ENCODE measurements at regions not wholly inside any gene's neighbourhood (a gene's known extent, or its start where the extent isn't known, plus 50 kb on each side); places are given as distances from the start of the nearest gene placed in this dataset.

GRCh38 chr14:38430522-38430921 is 174.6 kb upstream of the CLEC14A start:
- Histone ChIP-seq H3K4me1 (ENCODE audit: insufficient read depth, low read length) (no peaks in the 10 kb centered on the region), H3K9ac (ENCODE audit: insufficient read depth, low read depth, low read length) (no peak overlapping the region), H3K4me2 (ENCODE audit: low read depth, low read length) (no peak overlapping the region), H3K27ac (ENCODE audit: extremely low read length, insufficient read depth, low read length) (no peak overlapping the region), H3K79me2 (ENCODE audit: insufficient read depth, low read length) (no peaks in the 10 kb centered on the region), H2AFZ (ENCODE audit: low read length) (no peak overlapping the region), H3K27me3 (ENCODE audit: control insufficient read depth in 1 of 2, insufficient read depth in 2 of 2, low read length in 2 of 2) (no peaks in the 10 kb centered on the region), H3K9me3 (ENCODE audit: low read length) (peaks cover 3% of the 10 kb centered on the region; the same call in 1 of the 2 replicates), H3K4me3 (replicated peaks in 1 of 3; ENCODE audit: insufficient read depth in 1 of 3, low read depth in 2 of 3, low read length in 3 of 3) (no peak overlapping the region), H3K36me3 (replicated peaks in 1 of 2; ENCODE audit: control insufficient read depth in 1 of 2, insufficient read depth in 2 of 2, low read length in 2 of 2) (no peaks in the 10 kb centered on the region), H4K20me1 (ENCODE audit: insufficient read depth, low read length) (no peaks in the 10 kb centered on the region)
- ChIA-PET POLR2A (no interaction called here), CTCF (ENCODE audit: low intra/inter-chr PET ratio, low total read pairs) (no interaction called here)
- no TSS peak for BruUV-seq (replicated peaks)
- FAIRE-seq, result no peak
- intact Hi-C loops (cut with micrococcal nuclease; ENCODE audit: unreplicated experiment) (no loop called here), in situ Hi-C loops (cut with HindIII; ENCODE audit: extremely low pct_ligation_motif_present, low pct_unique_long_range_greater_than_20kb) (no loop called here)
- ATAC-seq, result no peak
- DNase-seq (ENCODE audit: low spot score), result no peak
- 17% methylated on average over 2 of the region's 2 CpGs for WGBS (ENCODE audit: low lambda C conversion rate)
- TF ChIP-seq ZFP90 (CRISPR knock-in tag; IDR thresholded peaks at IDR 0.05; ENCODE audit: borderline replicate concordance) (no peak), CREB1 (IDR thresholded peaks at IDR 0.05) (0 out of 2 replicates have a peak, but pooled peaks have one; percentile 3), CREB1 (CRISPR knock-in tag; IDR thresholded peaks at IDR 0.05) (no peak), ATF7 (IDR thresholded peaks at IDR 0.05) (peak; percentile 91), ATF7 (CRISPR knock-in tag; IDR thresholded peaks at IDR 0.05) (no peak), MAFK (conservative IDR thresholded peaks at IDR 0.05 in 1 of 2, IDR thresholded peaks at IDR 0.05 in 1 of 2; ENCODE audit: low read length in 2 of 2) (peak; percentile 32 to 33; a peak in 2 of 4 replicates), CENPBD1 (CRISPR knock-in tag; IDR thresholded peaks at IDR 0.05; ENCODE audit: borderline replicate concordance, low read depth) (no peak)

GRCh38 chr14:38425324-38425976 is 169.6 kb upstream of the CLEC14A start:
- ATAC-seq (peak; percentile 95), FAIRE-seq (no peak), DNase-seq (ENCODE audit: low spot score) (no peak)
- no peaks in the 10 kb centered on the region for H3K27me3 ChIP-seq (ENCODE audit: control insufficient read depth in 1 of 2, insufficient read depth in 2 of 2, low read length in 2 of 2)
- no peak overlapping the region for H3K4me2 ChIP-seq (ENCODE audit: low read depth, low read length)
- no peaks in the 10 kb centered on the region for H3K36me3 ChIP-seq (replicated peaks in 1 of 2; ENCODE audit: control insufficient read depth in 1 of 2, insufficient read depth in 2 of 2, low read length in 2 of 2)
- no peaks in the 10 kb centered on the region for H3K79me2 ChIP-seq (ENCODE audit: insufficient read depth, low read length)
- 41% methylated on average over 5 of the region's 5 CpGs for WGBS (ENCODE audit: low lambda C conversion rate)
- intact Hi-C loops (cut with micrococcal nuclease; ENCODE audit: unreplicated experiment), result no loop called here
- H3K9me3 ChIP-seq (ENCODE audit: low read length), result peaks cover 28% of the 10 kb centered on the region
- no peak overlapping the region for H2AFZ ChIP-seq (ENCODE audit: low read length)
- no peaks in the 10 kb centered on the region for H4K20me1 ChIP-seq (ENCODE audit: insufficient read depth, low read length)
- BruUV-seq (replicated peaks), result no TSS peak
- in situ Hi-C loops (cut with HindIII; ENCODE audit: extremely low pct_ligation_motif_present, low pct_unique_long_range_greater_than_20kb), result no loop called here
- H3K9ac ChIP-seq (ENCODE audit: insufficient read depth, low read depth, low read length), result no peak overlapping the region
- no peak overlapping the region for H3K27ac ChIP-seq (ENCODE audit: extremely low read length, insufficient read depth, low read length)
- no peak overlapping the region for H3K4me3 ChIP-seq (replicated peaks in 1 of 3; ENCODE audit: insufficient read depth in 1 of 3, low read depth in 2 of 3, low read length in 3 of 3)
- no peaks in the 10 kb centered on the region for H3K4me1 ChIP-seq (ENCODE audit: insufficient read depth, low read length)
- ChIA-PET POLR2A (no interaction called here), CTCF (ENCODE audit: low intra/inter-chr PET ratio, low total read pairs) (no interaction called here)
- TF ChIP-seq CBX5 (CRISPR knock-in tag; IDR thresholded peaks at IDR 0.05; ENCODE audit: borderline replicate concordance) (no peak), ZNF446 (CRISPR knock-in tag; IDR thresholded peaks at IDR 0.05) (0 out of 2 replicates have a peak, but pooled peaks have one; percentile 53), HNF4A (CRISPR knock-in tag; IDR thresholded peaks at IDR 0.05) (peak; percentile 35; the same call in 1 of the 2 replicates), ZNF646 (CRISPR knock-in tag; IDR thresholded peaks at IDR 0.05) (0 out of 2 replicates have a peak, but pooled peaks have one; percentile 30), TGIF2 (CRISPR knock-in tag; IDR thresholded peaks at IDR 0.05) (no peak), ZNF292 (CRISPR knock-in tag; IDR thresholded peaks at IDR 0.05; ENCODE audit: borderline replicate concordance, low read depth) (peak; percentile 63; the same call in 1 of the 2 replicates)

Data from HepG2 (cell line).